T-cell (primary cell): ENCODE measurements at regions not wholly inside any gene's neighbourhood (a gene's known extent, or its start where the extent isn't known, plus 50 kb on each side); places are given as distances from the start of the nearest gene placed in this dataset.

Source experiments
- ATAC-seq, 4 experiments: fragments of 200-7000 bp in 3 of 4; fragments of 150-1000 bp in 1 of 4; cut with Tn5 transposase; replicated peaks in 1 of 4; 1 replicate in 3 of 4; 2 replicates in 1 of 4; pipeline ENCODE4 v1.10.0; 2021; ENCODE audit warnings: moderate library complexity in 3 of 4, mild to moderate bottlenecking in 2 of 4, moderate number of reproducible peaks in 1 of 4
- CTCF ChIA-PET, 2 donors: fragments of 300-600 bp; sonication (Branson Sonifier 250); formaldehyde crosslinking; loops; one replicate each; lab custom pipeline; 2022; ENCODE audit warnings: antibody characterized with exemption in 2 of 2; lab: Charles Lee
- POLR2A ChIA-PET, 2 donors: fragments of 300-600 bp; sonication (Branson Sonifier 250); formaldehyde crosslinking; loops; one replicate each; lab custom pipeline; 2022; ENCODE audit warnings: antibody characterized with exemption in 2 of 2; lab: Charles Lee
- DNase-seq, 35 experiments: peaks; one replicate each; pipeline versions ENCODE4 v3.0.0 to v3.0.0-alpha.2; 2013 to 2023
- H3K27ac ChIP-seq: one replicate; pipeline ENCODE4 v1.5.1; 2013; ENCODE audit warnings: low read length
- H3K27me3 ChIP-seq, 2 experiments: replicated peaks in 1 of 2; 1 replicate in 1 of 2; 2 replicates in 1 of 2; pipeline versions ENCODE4 v1.6.1 to v1.7.0; 2013; ENCODE audit warnings: low read length in 1 of 2, mixed read lengths in 1 of 2; ENCODE audit not compliant: control insufficient read depth in 2 of 2, insufficient read depth in 2 of 2; ENCODE audit errors: extremely low read depth in 1 of 2
- H3K36me3 ChIP-seq, 2 donors: 1 replicate in 1 of 2; 2 replicates in 1 of 2; pipeline versions ENCODE4 v1.6.1 to v1.7.0; 2013; ENCODE audit warnings: low read length in 1 of 2; ENCODE audit not compliant: control insufficient read depth in 2 of 2, insufficient read depth in 1 of 2; ENCODE audit errors: extremely low read depth in 1 of 2
- H3K4me1 ChIP-seq, 2 experiments: 1 replicate in 1 of 2; 2 replicates in 1 of 2; pipeline versions ENCODE4 v1.6.1 to v1.7.0; 2013; ENCODE audit warnings: low read length in 2 of 2, mixed read lengths in 1 of 2; ENCODE audit not compliant: insufficient read depth in 2 of 2, control insufficient read depth in 1 of 2; ENCODE audit errors: extremely low read depth in 1 of 2
- H3K4me3 ChIP-seq, 2 donors: 1 replicate in 1 of 2; 2 replicates in 1 of 2; pipeline versions ENCODE4 v1.5.1 to v1.7.0; 2013; ENCODE audit warnings: mild to moderate bottlenecking in 2 of 2, low read length in 1 of 2, moderate library complexity in 1 of 2; ENCODE audit not compliant: control insufficient read depth in 1 of 2; ENCODE audit errors: extremely low read depth in 1 of 2
- H3K9me3 ChIP-seq: 2 replicates; pipeline ENCODE4 v1.7.0; 2013
- H3K27ac Mint-ChIP-seq, 2 donors: one replicate each; pipeline ENCODE4 v1.8.0; 2020 to 2021; ENCODE audit warnings: mild to moderate bottlenecking in 2 of 2, mixed read lengths in 2 of 2
- H3K27me3 Mint-ChIP-seq, 2 donors: one replicate each; pipeline ENCODE4 v1.8.0; 2021 to 2022; ENCODE audit warnings: mixed read lengths in 2 of 2
- H3K36me3 Mint-ChIP-seq: one replicate; pipeline ENCODE4 v1.8.0; 2021; ENCODE audit warnings: mixed read lengths
- H3K4me1 Mint-ChIP-seq, 3 donors: one replicate each; pipeline ENCODE4 v1.8.0; 2020 to 2022; ENCODE audit warnings: mixed read lengths in 3 of 3, mild to moderate bottlenecking in 1 of 3
- H3K4me3 Mint-ChIP-seq, 3 donors: one replicate each; pipeline ENCODE4 v1.8.0; 2020 to 2022; ENCODE audit warnings: mild to moderate bottlenecking in 3 of 3, mixed read lengths in 3 of 3, moderate library complexity in 3 of 3
- H3K9me3 Mint-ChIP-seq, 3 donors: one replicate each; pipeline ENCODE4 v1.8.0; 2020 to 2022; ENCODE audit warnings: mixed read lengths in 3 of 3
- WGBS: methylation state at CpG from one replicate; pipeline ENCODE4 v1.1.5; 2013; ENCODE audit warnings: missing lambda C conversion rate; ENCODE audit not compliant: insufficient coverage; 5-methylcytosine and 5-hydroxymethylcytosine counted together

GRCh38 chr10:33093362-33093761, 135.3 kb upstream of the ITGB1 start:
- no peak overlapping the region for H3K27ac ChIP-seq
- H3K36me3 Mint-ChIP-seq = peaks cover 33% of the 10 kb centered on the region
- H3K4me1 Mint-ChIP-seq = peaks cover 0 to 56% (median 8%) of the 10 kb centered on the region in 3 donors
- peaks cover 6 to 13% (median 9%) of the 10 kb centered on the region in 3 donors for H3K9me3 Mint-ChIP-seq
- H3K27ac Mint-ChIP-seq = peak overlapping the region in 1 of 2 donors; percentile 2
- 87% methylated on average over 3 of the region's 3 CpGs for WGBS
- DNase-seq (no peak), ATAC-seq (no peak)
- H3K9me3 ChIP-seq = peaks cover 4% of the 10 kb centered on the region
- H3K4me3 Mint-ChIP-seq = no peak overlapping the region
- H3K27me3 Mint-ChIP-seq = no peaks in the 10 kb centered on the region
- H3K4me1 ChIP-seq = peaks cover 0 to 7% of the 10 kb centered on the region in 2 experiments
- H3K27me3 ChIP-seq = no peaks in the 10 kb centered on the region
- H3K36me3 ChIP-seq = no peaks in the 10 kb centered on the region
- H3K4me3 ChIP-seq = no peak overlapping the region
- ChIA-PET CTCF (interaction anchor here in 1 of 2 donors (1.5 kb wide), 1 partner anchor 16 kb away, joined by 3 read pairs; no protein-coding TSS in a partner anchor), POLR2A (interaction anchor here in 1 of 2 donors (0.5 kb wide), 1 partner anchor 1610 kb away, joined by 3 read pairs; no protein-coding TSS in a partner anchor)

- Mint-ChIP-seq H3K27me3 (no peaks in the 10 kb centered on the region), H3K36me3 (peaks cover 37% of the 10 kb centered on the region), H3K9me3 (peaks cover 10 to 17% (median 13%) of the 10 kb centered on the region in 3 donors), H3K4me3 (no peak overlapping the region), H3K27ac (no peak overlapping the region), H3K4me1 (peaks cover 5 to 59% (median 11%) of the 10 kb centered on the region in 3 donors)
- ChIA-PET CTCF (interaction anchor here in 1 of 2 donors (0.6 kb wide), 2 partner anchors 8 to 23 kb away, joined by 3 to 4 read pairs; no protein-coding TSS in a partner anchor), POLR2A (interaction anchor here in 1 of 2 donors (0.6 kb wide), 1 partner anchor 876 kb away, joined by 5 read pairs; no protein-coding TSS in a partner anchor)
- H3K9me3 ChIP-seq = peaks cover 4% of the 10 kb centered on the region
- DNase-seq = no peak
- peaks cover 3 to 9% of the 10 kb centered on the region in 2 experiments for H3K4me1 ChIP-seq
- no peak overlapping the region for H3K27ac ChIP-seq
- WGBS = 100% methylated on average over 1 of the region's 1 CpG
- no peak for ATAC-seq
- no peaks in the 10 kb centered on the region for H3K36me3 ChIP-seq
- H3K4me3 ChIP-seq = no peak overlapping the region
- H3K27me3 ChIP-seq = no peaks in the 10 kb centered on the region
Measured at GRCh38 chr10:33092596-33092995, 134.6 kb upstream of the ITGB1 start.

GRCh38 chr10:33091201-33091600, 133.2 kb upstream of the ITGB1 start:
- CTCF ChIA-PET = interaction anchor here in 1 of 2 donors (0.5 to 0.7 kb wide), 2 partner anchors 19 to 779 kb away, joined by 3 read pairs; no protein-coding TSS in a partner anchor
- Histone ChIP-seq H3K36me3 (no peaks in the 10 kb centered on the region), H3K4me1 (peaks cover 10 to 14% of the 10 kb centered on the region in 2 experiments), H3K27me3 (no peaks in the 10 kb centered on the region), H3K9me3 (peaks cover 4% of the 10 kb centered on the region), H3K27ac (no peak overlapping the region), H3K4me3 (no peak overlapping the region)
- H3K36me3 Mint-ChIP-seq = peaks cover 40% of the 10 kb centered on the region
- H3K27ac Mint-ChIP-seq = no peak overlapping the region
- no peak overlapping the region for H3K4me3 Mint-ChIP-seq
- POLR2A ChIA-PET = no interaction called here
- DNase-seq = no peak
- ATAC-seq = no peak
- no peaks in the 10 kb centered on the region for H3K27me3 Mint-ChIP-seq
- no CpG with 5 or more reads among the region's 1 CpG for WGBS
- H3K4me1 Mint-ChIP-seq = peaks cover 16 to 61% (median 22%) of the 10 kb centered on the region in 3 donors
- peaks cover 11 to 17% (median 13%) of the 10 kb centered on the region in 3 donors for H3K9me3 Mint-ChIP-seq

- no peak overlapping the region for H3K4me3 Mint-ChIP-seq
- CTCF ChIA-PET = no interaction called here
- Histone ChIP-seq H3K36me3 (no peaks in the 10 kb centered on the region), H3K27me3 (no peaks in the 10 kb centered on the region), H3K4me1 (peaks cover 10 to 14% of the 10 kb centered on the region in 2 experiments), H3K9me3 (no peaks in the 10 kb centered on the region), H3K27ac (no peak overlapping the region), H3K4me3 (no peak overlapping the region)
- no peak for ATAC-seq
- H3K9me3 Mint-ChIP-seq = peaks cover 4 to 14% (median 5%) of the 10 kb centered on the region in 3 donors
- 96% methylated on average over 5 of the region's 6 CpGs for WGBS
- no peak for DNase-seq
- no peak overlapping the region for H3K27ac Mint-ChIP-seq
- peaks cover 28% of the 10 kb centered on the region for H3K36me3 Mint-ChIP-seq
- POLR2A ChIA-PET = no interaction called here
- peaks cover 25 to 59% (median 29%) of the 10 kb centered on the region in 3 donors for H3K4me1 Mint-ChIP-seq
- no peaks in the 10 kb centered on the region for H3K27me3 Mint-ChIP-seq
Measured at GRCh38 chr10:33088990-33089389, 131.0 kb upstream of the ITGB1 start.

GRCh38 chr10:33087922-33088321, 129.9 kb upstream of the ITGB1 start:
- Mint-ChIP-seq H3K27ac (peak overlapping the region; percentile 64 to 87), H3K36me3 (peaks cover 27% of the 10 kb centered on the region), H3K4me1 (peaks cover 25 to 61% (median 29%) of the 10 kb centered on the region in 3 donors), H3K27me3 (no peaks in the 10 kb centered on the region), H3K4me3 (peak overlapping the region in 1 of 3 donors; percentile 41), H3K9me3 (peaks cover 4 to 14% (median 5%) of the 10 kb centered on the region in 3 donors)
- no peaks in the 10 kb centered on the region for H3K36me3 ChIP-seq
- DNase-seq (no peak), ATAC-seq (no peak)
- H3K4me1 ChIP-seq = peaks cover 10 to 14% of the 10 kb centered on the region in 2 experiments
- POLR2A ChIA-PET = interaction anchor here in 1 of 2 donors (0.6 kb wide), 1 partner anchor 32 kb away, joined by 4 read pairs; no protein-coding TSS in a partner anchor
- CTCF ChIA-PET = no interaction called here
- H3K4me3 ChIP-seq = no peak overlapping the region
- H3K27ac ChIP-seq = peak overlapping the region; percentile 58
- H3K9me3 ChIP-seq = no peaks in the 10 kb centered on the region
- H3K27me3 ChIP-seq = no peaks in the 10 kb centered on the region
- WGBS = 88% methylated on average over 1 of the region's 1 CpG

- Mint-ChIP-seq H3K36me3 (peaks cover 22% of the 10 kb centered on the region), H3K27ac (peak overlapping the region; percentile 64 to 87), H3K4me1 (peaks cover 25 to 61% (median 28%) of the 10 kb centered on the region in 3 donors), H3K4me3 (peak overlapping the region in 1 of 3 donors; percentile 41), H3K27me3 (no peaks in the 10 kb centered on the region), H3K9me3 (peaks cover 4 to 14% (median 5%) of the 10 kb centered on the region in 3 donors)
- Histone ChIP-seq H3K9me3 (no peaks in the 10 kb centered on the region), H3K4me1 (peaks cover 10 to 14% of the 10 kb centered on the region in 2 experiments), H3K4me3 (no peak overlapping the region), H3K27ac (peak overlapping the region; percentile 58), H3K36me3 (no peaks in the 10 kb centered on the region), H3K27me3 (no peaks in the 10 kb centered on the region)
- peak in 1 of 35 experiments; percentile 39 for DNase-seq
- peak in 3 of 4 experiments; percentile 42 to 77 (median 60) for ATAC-seq
- POLR2A ChIA-PET = interaction anchor here in 1 of 2 donors (0.6 kb wide), 2 partner anchors 31 to 63 kb away, joined by 3 to 4 read pairs; no protein-coding TSS in a partner anchor
- CTCF ChIA-PET = interaction anchor here in 1 of 2 donors (0.9 kb wide), 1 partner anchor 29 kb away, joined by 4 read pairs; no protein-coding TSS in a partner anchor
- WGBS = no CpG with 5 or more reads among the region's 3 CpGs
Measured at GRCh38 chr10:33087152-33087551, 129.1 kb upstream of the ITGB1 start.
